Stimulated activated naive CD4-positive, alpha-beta T cell treated with Interleukin-2 at 50 U/mL for 16 hours (primary cell): ENCODE measurements at regions not wholly inside any gene's neighbourhood (a gene's known extent, or its start where the extent isn't known, plus 50 kb on each side); places are given as distances from the start of the nearest gene placed in this dataset.

Source experiments
- DNase-seq: peaks from one replicate; lab custom pipeline; 2025; lab: John Stamatoyannopoulos, UW

DNA sequence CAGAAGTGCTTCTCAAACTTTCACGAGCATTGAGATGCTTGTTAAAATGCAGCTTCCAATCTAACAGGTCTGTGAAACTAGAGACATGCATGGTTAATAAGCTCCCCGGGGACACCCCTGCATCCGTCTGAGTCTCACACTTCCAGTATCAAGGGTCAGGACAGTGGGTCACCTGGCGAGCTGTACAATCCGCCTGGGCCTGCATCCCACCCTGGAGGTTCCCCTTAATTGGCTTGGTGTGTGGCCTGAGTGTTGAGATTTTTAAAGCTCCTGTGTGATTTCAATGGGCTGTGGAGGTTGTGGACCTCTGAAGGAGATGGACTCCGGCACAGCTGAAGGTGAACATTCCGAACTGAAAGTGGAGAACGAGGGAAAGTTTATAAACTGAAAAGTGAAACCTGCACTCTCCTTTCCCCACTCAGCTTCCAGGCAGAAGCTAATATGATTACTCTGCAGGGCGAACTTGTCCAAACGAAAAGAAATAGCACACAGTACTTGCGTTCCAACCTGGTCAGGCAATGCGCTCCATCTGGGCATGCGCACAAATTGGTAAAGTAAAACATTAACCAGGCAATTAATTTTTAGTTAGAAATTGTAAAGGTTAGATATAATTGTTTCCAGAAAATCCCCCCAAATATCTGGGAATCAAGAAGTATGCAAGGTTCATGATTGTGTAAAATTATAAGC, 191.7 kb upstream of the ALKAL2 start:
- DNase-seq = no peak

GRCh38 chr2:479031-479430, 191.1 kb upstream of the ALKAL2 start:
- DNase-seq = no peak

- DNase-seq = no peak
Measured at GRCh38 chr2:471560-471959, 183.7 kb upstream of the ALKAL2 start.

- DNase-seq = no peak
Measured at GRCh38 chr2:469514-469913, 181.6 kb upstream of the ALKAL2 start.

DNA sequence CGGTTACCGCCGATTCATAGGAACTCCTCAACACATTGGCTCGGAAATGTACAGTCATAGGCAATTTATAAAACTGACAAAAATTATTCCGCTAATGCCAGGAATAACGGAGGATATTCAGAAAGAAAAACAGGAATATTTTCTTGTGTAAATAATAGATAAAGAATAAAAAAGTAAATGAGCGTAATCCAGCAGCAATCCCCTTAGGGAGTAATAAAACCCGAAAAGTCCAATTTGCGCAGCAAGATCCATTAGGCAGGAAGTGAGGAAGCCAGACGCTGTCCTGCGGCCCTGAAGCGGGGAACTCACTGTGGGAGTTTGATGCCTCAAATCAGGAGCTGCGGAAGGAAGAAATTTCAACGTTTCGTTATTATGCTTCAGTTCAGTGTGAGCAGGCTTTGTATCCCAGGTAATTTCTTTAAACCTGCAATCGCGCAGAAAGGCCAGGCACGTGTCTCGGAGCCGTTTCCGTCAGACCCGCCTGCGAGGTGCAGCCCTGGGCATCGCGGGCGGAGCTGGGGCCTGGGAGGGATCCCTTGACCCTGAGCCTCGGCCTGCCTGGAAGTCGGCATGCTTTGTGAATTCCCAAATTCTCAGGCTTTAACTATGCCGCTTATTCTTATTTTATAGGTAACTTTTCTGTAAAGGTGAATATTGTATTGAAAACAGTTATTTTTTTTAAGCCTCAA, 180.9 kb upstream of the ALKAL2 start:
- no peak for DNase-seq

DNA sequence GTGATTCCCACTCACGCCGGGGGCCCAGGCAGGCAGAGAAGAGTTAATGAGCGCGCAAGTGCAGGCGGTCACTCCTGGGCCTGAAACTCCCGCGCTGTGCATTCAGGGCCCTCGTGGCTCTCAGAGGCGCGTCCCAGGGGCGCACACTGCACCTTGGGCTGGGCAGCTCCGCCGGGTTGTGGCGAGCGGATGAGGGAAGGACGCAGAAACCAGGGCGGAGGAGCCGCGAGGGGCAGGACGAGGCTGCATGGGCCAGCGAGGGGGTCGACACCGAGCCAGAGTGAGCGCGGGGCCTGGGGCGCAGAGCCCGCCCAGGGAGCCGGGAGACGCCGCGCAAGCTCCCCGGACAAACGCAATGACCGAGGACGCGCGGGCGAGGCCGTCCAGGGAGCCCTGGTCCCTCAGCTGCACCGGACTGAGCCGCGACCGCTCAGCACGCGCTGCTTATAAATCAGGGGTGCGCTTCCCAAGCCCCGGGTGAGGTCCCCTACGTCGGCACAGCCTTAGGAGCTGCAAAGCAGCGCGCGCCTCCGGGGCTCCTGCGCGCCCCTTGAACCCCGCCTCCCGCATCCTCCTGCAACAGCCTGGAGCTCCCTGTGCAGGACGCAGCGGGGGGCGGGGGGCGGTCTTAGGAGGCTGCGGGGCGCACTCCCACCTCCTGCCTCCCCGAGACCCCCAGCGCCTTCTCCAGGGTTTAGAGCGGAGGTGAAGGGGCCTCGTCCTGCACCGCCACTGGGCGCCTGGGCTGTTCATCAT, 180.2 kb upstream of the ALKAL2 start:
- DNase-seq = no peak

- no peak for DNase-seq
Measured at GRCh38 chr2:467543-467891, 179.6 kb upstream of the ALKAL2 start.

GRCh38 chr2:467101-467500, 179.2 kb upstream of the ALKAL2 start:
- DNase-seq = no peak

- no peak for DNase-seq
Measured at GRCh38 chr2:464562-465309, 176.8 kb upstream of the ALKAL2 start.

DNA sequence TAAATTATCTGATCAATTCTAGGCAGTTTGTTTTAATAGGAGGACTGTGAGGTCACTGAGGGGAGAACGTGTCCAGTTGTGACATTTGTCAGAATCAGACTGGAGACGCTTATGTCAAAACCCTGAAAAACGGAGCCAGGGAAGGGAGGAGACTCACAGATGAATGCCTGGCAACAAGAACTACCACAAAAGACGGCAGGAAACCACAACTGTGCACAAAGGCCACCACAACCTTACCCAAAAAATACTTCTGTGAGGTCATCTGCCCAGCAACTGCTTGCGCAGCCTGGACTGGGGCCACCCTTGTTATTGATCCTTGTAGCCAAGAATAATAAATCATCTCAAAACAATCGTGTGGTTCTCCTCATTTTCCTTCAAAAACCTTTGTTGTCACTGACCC, 173.0 kb upstream of the ALKAL2 start:
- DNase-seq = peak; percentile 6

DNA sequence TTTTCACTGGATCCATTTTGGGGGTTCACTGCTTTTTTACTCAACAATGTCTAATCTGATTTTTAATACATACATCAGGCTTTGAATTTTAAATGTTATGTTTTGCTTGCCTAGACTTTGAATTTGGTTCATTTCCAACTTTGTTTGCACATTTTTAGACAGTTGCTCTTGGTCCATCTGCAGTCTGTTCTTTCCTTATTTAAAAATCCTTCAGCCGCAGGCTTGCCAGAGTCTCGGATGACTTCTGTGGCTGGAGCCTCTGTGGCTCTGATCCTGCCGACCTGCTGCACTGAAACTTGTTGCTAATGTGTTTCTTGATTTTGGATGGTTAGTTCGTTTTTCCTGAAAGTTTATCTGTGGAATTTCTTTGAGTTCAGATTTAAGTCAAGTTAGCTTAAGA, 172.0 kb upstream of the ALKAL2 start:
- no peak for DNase-seq

- no peak for DNase-seq
Measured at GRCh38 chr2:458425-458815, 170.5 kb upstream of the ALKAL2 start.

DNA sequence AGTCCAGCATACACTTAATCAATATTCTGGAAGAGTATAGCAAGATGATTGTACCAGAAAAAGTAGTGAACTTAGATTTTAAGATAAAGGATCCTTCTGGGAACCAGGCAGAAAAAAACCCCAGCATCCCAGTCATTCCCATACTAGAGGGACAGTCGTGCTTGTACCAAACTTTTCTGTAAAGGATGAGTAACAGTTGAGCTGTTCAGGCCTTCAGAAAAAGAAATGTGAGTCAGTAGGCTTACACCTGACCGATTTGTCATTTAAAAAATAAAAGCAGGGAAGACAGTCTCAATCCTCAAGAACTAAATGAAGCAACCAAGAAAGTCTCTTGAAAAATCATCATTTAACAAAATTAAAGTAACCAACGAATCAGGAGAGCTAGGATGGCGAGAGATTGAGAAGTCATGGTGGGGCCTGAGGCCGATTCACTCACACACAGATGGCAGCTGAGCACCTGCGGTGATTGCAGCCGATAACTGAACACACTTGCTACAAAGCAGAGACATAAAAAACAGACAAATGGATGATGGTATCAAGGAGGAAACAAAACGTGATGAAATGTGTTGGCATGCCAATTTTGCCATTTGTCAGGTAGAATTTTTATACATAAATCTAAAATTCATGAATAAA, 170.0 kb upstream of the ALKAL2 start:
- no peak for DNase-seq

GRCh38 chr2:457262-457661, 169.4 kb upstream of the ALKAL2 start:
- DNase-seq = no peak

- no peak for DNase-seq
Measured at GRCh38 chr2:455913-456312, 168.0 kb upstream of the ALKAL2 start.

DNA sequence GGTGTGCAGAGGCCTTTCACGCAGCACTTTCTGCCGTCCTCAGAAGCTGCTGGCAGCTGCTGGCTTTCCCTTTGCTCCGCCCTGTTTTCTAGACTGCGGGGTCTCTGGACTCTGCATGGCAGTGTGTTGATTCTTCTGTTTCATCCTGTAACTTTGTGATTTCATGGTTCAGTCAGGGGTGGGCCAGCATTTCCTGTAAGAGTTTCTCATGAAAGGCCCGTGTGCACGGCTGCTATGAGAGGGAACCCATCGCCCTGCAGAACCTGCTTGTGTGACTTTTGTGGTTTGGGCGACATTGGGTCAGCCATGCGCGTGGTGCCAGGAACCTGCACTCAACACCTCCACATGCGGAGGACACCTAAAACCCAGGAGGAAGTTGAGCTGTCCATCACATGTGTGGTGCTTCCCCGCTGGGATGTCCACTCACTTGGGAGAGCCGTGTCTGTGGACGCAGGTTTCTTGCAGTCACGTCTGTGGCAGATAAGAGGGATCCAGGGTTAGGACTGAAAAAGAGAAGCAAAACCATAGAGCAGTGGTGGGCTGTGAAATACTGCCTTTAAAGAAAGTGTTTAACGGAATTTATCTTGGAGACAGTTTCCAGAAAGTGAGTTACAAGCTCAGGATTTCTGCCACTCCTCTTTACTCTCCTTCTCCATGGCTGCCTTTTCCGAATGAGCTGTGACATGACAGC, 167.3 kb upstream of the ALKAL2 start:
- no peak for DNase-seq

DNA sequence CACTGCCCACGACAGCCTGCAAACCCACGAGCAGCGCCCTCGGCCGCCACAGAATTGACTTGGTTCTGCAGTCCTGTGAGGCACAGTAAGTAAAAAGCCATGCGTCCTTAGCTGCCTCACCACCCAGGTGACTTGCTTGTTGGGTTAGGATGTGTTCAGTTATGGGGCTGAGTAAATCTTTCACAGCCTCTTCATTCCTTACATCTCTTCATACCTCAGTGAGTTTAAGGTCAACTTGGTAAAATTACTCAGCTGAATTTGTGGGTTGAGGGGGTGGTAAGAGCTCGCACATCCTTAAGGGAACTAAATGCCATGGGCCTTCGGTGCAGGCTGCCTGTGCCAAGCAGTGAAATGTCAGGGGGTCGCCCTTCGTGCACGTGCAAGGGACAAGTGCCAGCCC, 165.2 kb upstream of the ALKAL2 start:
- DNase-seq = no peak

DNA sequence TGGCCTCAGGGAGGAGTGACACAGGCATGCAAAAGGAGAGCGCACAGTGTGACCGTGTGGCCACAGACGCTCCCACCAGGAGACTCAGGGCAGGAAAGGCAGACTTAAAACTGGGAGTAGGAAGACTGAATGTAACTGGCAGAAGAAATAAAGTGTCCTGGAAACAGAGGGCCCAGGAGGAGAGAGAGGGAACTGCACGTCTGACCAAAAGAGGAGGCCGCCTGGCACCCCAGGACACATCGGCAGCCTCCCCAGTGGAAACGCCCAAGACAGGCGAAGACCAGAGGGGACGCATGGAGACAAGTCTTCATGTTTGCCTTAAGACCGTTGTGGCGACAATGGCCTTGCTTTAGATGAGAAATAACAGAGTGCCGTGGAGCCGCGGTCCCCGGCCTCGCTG, 163.6 kb upstream of the ALKAL2 start:
- DNase-seq = no peak

GRCh38 chr2:449246-450067, 161.6 kb upstream of the ALKAL2 start:
- DNase-seq = no peak

- no peak for DNase-seq
Measured at GRCh38 chr2:447902-448665, 160.2 kb upstream of the ALKAL2 start.
